Activated naive CD4-positive, alpha-beta T cell treated with Interleukin-2 at 50 U/mL for 16 hours (primary cell): ENCODE measurements at regions not wholly inside any gene's neighbourhood (a gene's known extent, or its start where the extent isn't known, plus 50 kb on each side); places are given as distances from the start of the nearest gene placed in this dataset.
"Not testable (repeated sequence)": the region's sequence is repeated elsewhere in the genome, so short reads cannot be mapped to it uniquely, and the experiment has no call there.

Source experiments
- DNase-seq: peaks from one replicate; pipeline ENCODE4 v3.0.0-alpha.2; 2020

- no peak for DNase-seq
Measured at GRCh38 chr9:30799527-30800101, 1584.8 kb upstream of the ACO1 start.

- DNase-seq, result no peak
Measured at GRCh38 chr9:30800421-30800820, 1584.0 kb upstream of the ACO1 start.

- no peak for DNase-seq
Measured at GRCh38 chr9:30812821-30813220, 1571.6 kb upstream of the ACO1 start.

GRCh38 chr9:30815585-30815984 lies 1568.9 kb upstream of the ACO1 start:
- no peak for DNase-seq

GRCh38 chr9:30845136-30845535 lies 1539.3 kb upstream of the ACO1 start:
- DNase-seq, result no peak

- DNase-seq, result no peak
Measured at GRCh38 chr9:30846651-30847050, 1537.8 kb upstream of the ACO1 start.

GRCh38 chr9:30851600-30851999 lies 1532.8 kb upstream of the ACO1 start:
- DNase-seq, result no peak

GRCh38 chr9:30900706-30901105 lies 1483.7 kb upstream of the ACO1 start:
- DNase-seq, result no peak

GRCh38 chr9:30913331-30913730 lies 1471.1 kb upstream of the ACO1 start:
- DNase-seq, result no peak

GRCh38 chr9:30915451-30915850 lies 1469.0 kb upstream of the ACO1 start:
- DNase-seq, result no peak

- no peak for DNase-seq
Measured at GRCh38 chr9:30925126-30925525, 1459.3 kb upstream of the ACO1 start.

- no peak for DNase-seq
Measured at GRCh38 chr9:30925635-30926034, 1458.8 kb upstream of the ACO1 start.

- DNase-seq, result no peak
Measured at GRCh38 chr9:30928045-30928444, 1456.4 kb upstream of the ACO1 start.

- DNase-seq, result no peak
Measured at GRCh38 chr9:30932226-30932625, 1452.2 kb upstream of the ACO1 start.

- no peak for DNase-seq
Measured at GRCh38 chr9:30935730-30936129, 1448.7 kb upstream of the ACO1 start.

GRCh38 chr9:30937106-30937505 lies 1447.3 kb upstream of the ACO1 start:
- DNase-seq, result no peak

GRCh38 chr9:30942852-30943251 lies 1441.6 kb upstream of the ACO1 start:
- not testable (repeated sequence) for DNase-seq

- no peak for DNase-seq
Measured at GRCh38 chr9:30943446-30944224, 1440.8 kb upstream of the ACO1 start.

GRCh38 chr9:30944225-30944569 lies 1440.2 kb upstream of the ACO1 start:
- no peak for DNase-seq

GRCh38 chr9:30944741-30945280 lies 1439.6 kb upstream of the ACO1 start:
- DNase-seq, result no peak

- DNase-seq, result no peak
Measured at GRCh38 chr9:30964332-30964731, 1420.1 kb upstream of the ACO1 start.

GRCh38 chr9:30967476-30967875 lies 1417.0 kb upstream of the ACO1 start:
- DNase-seq, result no peak

GRCh38 chr9:30970186-30970585 lies 1414.3 kb upstream of the ACO1 start:
- no peak for DNase-seq

GRCh38 chr9:30970812-30971211 lies 1413.6 kb upstream of the ACO1 start:
- DNase-seq, result no peak

GRCh38 chr9:30972654-30973053 lies 1411.8 kb upstream of the ACO1 start:
- DNase-seq, result no peak
